ENCODE measurements at regions not wholly inside any gene's neighbourhood (a gene's known extent, or its start where the extent isn't known, plus 50 kb on each side); places are given as distances from the start of the nearest gene placed in this dataset.

DNA sequence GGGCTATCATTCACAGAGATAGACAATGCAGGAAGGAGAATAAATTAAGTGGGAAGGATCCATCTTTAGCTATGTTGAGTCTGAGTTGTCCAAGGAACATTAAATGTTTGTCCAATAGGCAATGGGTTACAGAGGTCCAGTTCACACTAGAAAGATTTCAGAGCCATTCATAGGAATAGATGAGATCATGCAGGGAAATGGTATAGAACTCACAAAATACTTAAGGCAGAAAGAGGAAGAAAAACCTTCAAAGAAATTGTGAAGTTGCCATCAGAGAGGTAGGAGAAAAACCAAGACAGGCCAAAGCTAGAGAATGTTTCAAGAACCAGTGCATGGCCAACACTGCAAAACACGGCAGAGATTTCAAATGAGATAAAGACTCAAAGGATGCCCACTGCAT lies 94.1 kb downstream of the PHLDA1 start:
- Histone ChIP-seq H3K4me1 (no peaks in the 10 kb centered on the region), H3K4me3 (no peak overlapping the region), H3K36me3 (no peaks in the 10 kb centered on the region), H3K9me3 (no peaks in the 10 kb centered on the region), H3K27me3 (no peaks in the 10 kb centered on the region), H3K27ac (no peak overlapping the region)
- TF ChIP-seq POLR2A (IDR thresholded peaks at IDR 0.05) (no peak), POLR2AphosphoS5 (IDR thresholded peaks at IDR 0.05) (no peak)
- TF ChIP-seq, protein P1, sequence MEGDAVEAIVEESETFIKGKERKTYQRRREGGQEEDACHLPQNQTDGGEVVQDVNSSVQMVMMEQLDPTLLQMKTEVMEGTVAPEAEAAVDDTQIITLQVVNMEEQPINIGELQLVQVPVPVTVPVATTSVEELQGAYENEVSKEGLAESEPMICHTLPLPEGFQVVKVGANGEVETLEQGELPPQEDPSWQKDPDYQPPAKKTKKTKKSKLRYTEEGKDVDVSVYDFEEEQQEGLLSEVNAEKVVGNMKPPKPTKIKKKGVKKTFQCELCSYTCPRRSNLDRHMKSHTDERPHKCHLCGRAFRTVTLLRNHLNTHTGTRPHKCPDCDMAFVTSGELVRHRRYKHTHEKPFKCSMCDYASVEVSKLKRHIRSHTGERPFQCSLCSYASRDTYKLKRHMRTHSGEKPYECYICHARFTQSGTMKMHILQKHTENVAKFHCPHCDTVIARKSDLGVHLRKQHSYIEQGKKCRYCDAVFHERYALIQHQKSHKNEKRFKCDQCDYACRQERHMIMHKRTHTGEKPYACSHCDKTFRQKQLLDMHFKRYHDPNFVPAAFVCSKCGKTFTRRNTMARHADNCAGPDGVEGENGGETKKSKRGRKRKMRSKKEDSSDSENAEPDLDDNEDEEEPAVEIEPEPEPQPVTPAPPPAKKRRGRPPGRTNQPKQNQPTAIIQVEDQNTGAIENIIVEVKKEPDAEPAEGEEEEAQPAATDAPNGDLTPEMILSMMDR (IDR thresholded peaks at IDR 0.05): no peak
- DNase-seq (ENCODE audit: low spot score in 2 of 2): no peak
- intact Hi-C loops (cut with DNase I; ENCODE audit: low total_unique reads): no loop called here

GRCh38 chr12:75936515-75937440 lies 94.8 kb downstream of the PHLDA1 start:
- Histone ChIP-seq H3K4me3 (no peak overlapping the region), H3K4me1 (no peaks in the 10 kb centered on the region), H3K36me3 (no peaks in the 10 kb centered on the region), H3K27me3 (no peaks in the 10 kb centered on the region), H3K9me3 (no peaks in the 10 kb centered on the region), H3K27ac (no peak overlapping the region)
- DNase-seq (ENCODE audit: low spot score in 2 of 2): no peak
- TF ChIP-seq, protein P1 (IDR thresholded peaks at IDR 0.05): no peak
- no peak for TF ChIP-seq POLR2A (IDR thresholded peaks at IDR 0.05)
- no peak for TF ChIP-seq POLR2AphosphoS5 (IDR thresholded peaks at IDR 0.05)
- intact Hi-C loops (cut with DNase I; ENCODE audit: low total_unique reads): no loop called here

DNA sequence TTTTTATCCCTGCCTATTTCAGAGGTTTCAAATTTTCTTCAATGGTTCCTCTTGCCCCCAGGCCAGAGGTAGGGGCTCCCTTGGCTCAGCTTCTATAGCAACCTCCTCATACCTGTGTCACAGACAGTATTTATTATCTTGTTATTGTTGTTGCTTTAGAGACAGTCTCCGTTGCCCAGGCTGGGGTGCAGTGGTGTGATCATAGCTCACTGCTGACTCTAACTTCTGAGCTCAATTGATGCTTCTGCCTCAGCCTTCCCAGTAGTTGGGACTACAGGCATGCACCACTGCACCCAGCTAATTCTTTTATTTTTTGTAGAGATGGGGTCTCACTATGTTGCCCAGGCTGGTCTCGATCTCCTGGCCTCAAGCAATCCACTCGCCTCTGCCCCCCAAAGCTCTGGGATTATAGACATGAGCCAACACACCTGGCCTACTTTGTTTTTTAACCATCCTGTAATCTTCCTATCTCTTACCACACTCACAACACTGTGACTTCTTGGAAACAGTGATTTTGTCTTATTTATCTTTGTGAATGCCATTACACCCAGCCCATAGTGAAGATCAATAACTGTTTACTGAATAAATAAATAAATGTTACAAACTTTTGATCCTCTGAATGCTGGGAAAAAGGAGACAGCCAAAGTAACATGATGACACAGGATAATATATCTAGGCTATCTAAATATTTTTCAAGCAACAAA lies 95.9 kb downstream of the PHLDA1 start:
- intact Hi-C loops (cut with DNase I; ENCODE audit: low total_unique reads): no loop called here
- Histone ChIP-seq H3K27me3 (no peaks in the 10 kb centered on the region), H3K36me3 (no peaks in the 10 kb centered on the region), H3K9me3 (no peaks in the 10 kb centered on the region), H3K4me1 (no peaks in the 10 kb centered on the region), H3K27ac (no peak overlapping the region), H3K4me3 (no peak overlapping the region)
- DNase-seq (ENCODE audit: low spot score in 2 of 2): no peak
- TF ChIP-seq POLR2AphosphoS5 (IDR thresholded peaks at IDR 0.05): no peak

DNA sequence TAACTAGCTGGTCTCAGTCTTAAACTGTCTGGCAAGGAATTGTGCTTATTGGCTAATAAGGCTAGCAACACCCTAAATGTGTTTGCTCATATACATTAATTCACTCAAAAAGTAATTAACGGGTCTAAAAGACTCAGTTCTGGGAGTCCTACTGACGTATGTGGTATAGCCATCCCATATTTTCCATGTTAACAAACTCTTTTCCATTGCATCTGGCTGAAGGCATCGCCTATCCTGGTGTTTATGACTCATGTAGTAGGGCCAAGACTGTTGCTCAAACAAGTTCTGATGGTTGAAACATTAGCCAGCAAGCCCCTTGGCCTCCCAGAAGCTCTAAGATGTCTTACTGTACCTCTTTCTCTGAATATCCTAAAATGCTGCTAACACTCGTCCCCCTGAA lies 98.5 kb downstream of the PHLDA1 start:
- TF ChIP-seq POLR2AphosphoS5 (IDR thresholded peaks at IDR 0.05) (no peak), POLR2A (IDR thresholded peaks at IDR 0.05) (no peak)
- TF ChIP-seq, protein P1 (IDR thresholded peaks at IDR 0.05): no peak
- H3K9me3 ChIP-seq: no peaks in the 10 kb centered on the region
- H3K4me3 ChIP-seq: no peak overlapping the region
- no peaks in the 10 kb centered on the region for H3K4me1 ChIP-seq
- H3K27me3 ChIP-seq: no peaks in the 10 kb centered on the region
- intact Hi-C loops (cut with DNase I; ENCODE audit: low total_unique reads): no loop called here
- H3K27ac ChIP-seq: no peak overlapping the region
- DNase-seq (ENCODE audit: low spot score in 2 of 2): no peak
- no peaks in the 10 kb centered on the region for H3K36me3 ChIP-seq

- DNase-seq (ENCODE audit: low spot score in 2 of 2): no peak
- H3K27ac ChIP-seq: no peak overlapping the region
Measured at GRCh38 chr12:75932241-75932640, 99.3 kb downstream of the PHLDA1 start.

More at GRCh38 chr12:75932241-75932640, 99.3 kb downstream of the PHLDA1 start:
- Histone ChIP-seq H3K4me3 (no peak overlapping the region), H3K27me3 (no peaks in the 10 kb centered on the region), H3K4me1 (no peaks in the 10 kb centered on the region), H3K36me3 (no peaks in the 10 kb centered on the region), H3K9me3 (no peaks in the 10 kb centered on the region)
- TF ChIP-seq POLR2A (IDR thresholded peaks at IDR 0.05): no peak
- no peak for TF ChIP-seq POLR2AphosphoS5 (IDR thresholded peaks at IDR 0.05)
- TF ChIP-seq, protein P1 (IDR thresholded peaks at IDR 0.05): no peak
- intact Hi-C loops (cut with DNase I; ENCODE audit: low total_unique reads): no loop called here

All from breast epithelium (tissue), 4 donors.